GM18861 (cell line): ENCODE measurements at regions not wholly inside any gene's neighbourhood (a gene's known extent, or its start where the extent isn't known, plus 50 kb on each side); places are given as distances from the start of the nearest gene placed in this dataset.

ENCODE experiments used
- ATAC-seq: cut with Tn5 transposase; IDR thresholded peaks from one replicate; pipeline ENCODE4 v1.9.1; 2021; ENCODE audit not compliant: unreplicated experiment

DNA sequence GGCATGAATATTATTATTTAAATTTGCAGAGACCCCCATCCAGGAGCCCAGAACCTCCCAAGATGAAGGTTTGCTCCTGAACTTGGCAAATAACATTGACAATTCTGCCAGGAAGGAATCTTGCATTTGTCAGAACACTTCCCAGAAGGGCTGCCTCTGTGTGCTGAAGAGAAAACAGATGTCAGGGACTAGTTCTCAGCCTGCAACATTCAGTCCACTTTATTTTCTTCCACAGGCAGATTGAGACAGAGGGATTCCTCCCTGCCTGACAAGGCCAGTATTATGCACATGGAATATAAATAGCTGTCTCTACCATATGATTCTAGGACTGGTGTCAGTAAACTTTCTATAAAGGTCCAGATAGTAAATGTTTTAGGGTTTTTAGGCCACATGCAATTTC, 171.5 kb upstream of the SIX2 start:
- no peak for ATAC-seq

DNA sequence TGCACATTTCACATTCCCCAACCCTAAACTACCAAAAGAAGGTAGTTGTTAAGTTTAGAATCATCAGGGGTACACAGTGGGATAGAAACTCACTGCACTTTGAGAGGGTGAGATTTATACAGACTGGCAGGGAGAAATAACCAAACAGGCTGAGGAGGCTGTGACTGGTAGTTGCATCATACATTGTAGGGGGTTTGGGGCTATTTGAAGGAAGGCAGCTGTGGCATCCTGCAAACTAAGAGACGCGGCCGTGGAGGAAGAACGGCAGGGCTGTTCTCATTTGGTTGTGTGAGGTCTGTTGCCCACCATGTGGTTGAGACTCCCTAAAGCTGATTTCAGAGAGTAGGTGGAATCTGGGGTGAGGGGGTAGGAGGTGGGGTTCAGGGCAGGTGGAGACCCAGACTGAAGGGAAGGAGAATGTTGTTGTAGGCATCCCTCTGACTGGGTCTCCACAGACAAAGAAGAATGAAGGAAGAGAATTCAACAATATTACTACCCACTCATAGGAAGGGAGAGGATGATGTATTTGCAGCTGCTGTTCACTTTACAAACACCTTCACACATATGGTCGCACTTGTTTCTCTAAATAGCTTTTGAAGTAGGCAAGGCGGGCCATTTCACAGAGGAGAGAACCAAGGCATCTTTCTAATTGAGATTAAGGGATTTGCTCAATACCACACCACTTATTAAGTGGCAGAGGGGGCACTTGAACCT, 170.9 kb upstream of the SIX2 start:
- no peak for ATAC-seq

DNA sequence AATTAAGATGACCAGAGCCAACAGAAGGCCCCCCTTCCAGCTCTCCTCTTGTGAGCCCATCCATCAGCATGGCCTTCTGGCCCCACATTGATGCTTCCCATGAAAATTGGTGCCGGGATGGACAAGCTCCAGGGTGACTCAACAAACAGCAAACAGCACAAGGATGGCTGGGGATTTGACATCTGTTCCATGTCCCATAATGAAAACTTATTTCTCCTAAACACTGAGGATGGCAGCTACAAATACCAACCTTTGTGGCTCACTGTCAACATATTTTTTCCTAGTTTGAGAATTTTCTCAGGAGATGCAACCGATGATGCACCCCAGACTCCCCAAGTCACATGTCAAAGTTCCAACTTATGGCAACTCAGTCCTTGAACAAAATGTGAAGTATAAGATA, 169.6 kb upstream of the SIX2 start:
- ATAC-seq = no peak

DNA sequence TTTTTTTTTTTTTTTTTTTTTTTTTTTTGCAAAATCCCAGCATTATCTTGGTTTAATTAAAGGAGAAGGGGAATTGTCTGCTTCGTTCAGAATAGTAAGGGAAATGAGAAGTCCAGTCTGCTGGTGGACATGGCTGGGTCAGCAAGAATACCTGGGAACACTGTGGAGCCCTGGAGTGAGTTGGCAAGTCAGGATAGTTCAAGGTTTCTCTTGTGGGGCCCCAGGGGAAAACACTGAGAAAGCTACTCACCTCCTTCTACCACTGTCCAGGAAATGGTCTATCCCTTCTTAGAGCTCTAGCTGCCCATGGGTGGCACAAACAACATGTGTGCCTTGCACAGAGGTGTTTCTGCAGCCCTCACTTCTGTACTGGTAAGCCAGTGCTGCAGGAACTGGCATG, 169.1 kb upstream of the SIX2 start:
- no peak for ATAC-seq

DNA sequence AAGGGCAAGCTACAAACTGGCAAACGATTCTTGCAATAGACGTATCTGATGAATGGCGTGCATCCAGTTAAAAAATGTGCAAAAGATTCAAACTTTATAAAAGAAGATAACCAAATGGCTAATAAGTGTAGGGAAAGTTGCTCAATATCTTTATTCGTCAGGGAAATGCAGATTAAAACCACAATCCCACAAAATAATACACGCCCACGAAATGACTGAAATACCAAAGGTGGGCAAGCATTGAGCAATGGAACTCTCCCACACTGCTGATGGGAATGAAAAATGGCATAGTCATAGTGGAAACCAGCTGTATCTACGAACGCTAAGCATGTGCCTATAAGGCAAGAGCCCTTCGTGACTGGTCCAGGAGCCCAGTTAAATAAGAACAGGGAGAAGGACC, 168.6 kb upstream of the SIX2 start:
- no peak for ATAC-seq

DNA sequence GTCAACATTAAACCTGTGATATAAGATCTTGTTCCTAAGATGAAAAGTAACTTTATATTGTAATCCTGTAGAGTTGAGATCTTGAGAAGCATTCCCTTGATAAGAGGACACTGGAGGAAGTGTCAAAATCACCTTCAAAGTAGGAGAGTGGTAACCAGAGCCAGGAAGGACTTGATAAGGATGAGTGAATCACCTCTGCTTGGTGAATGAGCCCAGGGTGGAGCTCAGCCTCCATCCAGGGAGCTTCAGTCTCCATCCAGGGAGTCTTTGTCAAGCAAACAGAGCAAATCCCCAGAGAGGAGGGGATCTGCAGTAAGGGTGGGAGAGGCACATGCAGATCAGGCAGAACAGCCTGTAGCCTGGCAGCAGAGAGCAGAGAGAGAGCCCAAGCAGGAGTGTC, 167.1 kb upstream of the SIX2 start:
- ATAC-seq = no peak

DNA sequence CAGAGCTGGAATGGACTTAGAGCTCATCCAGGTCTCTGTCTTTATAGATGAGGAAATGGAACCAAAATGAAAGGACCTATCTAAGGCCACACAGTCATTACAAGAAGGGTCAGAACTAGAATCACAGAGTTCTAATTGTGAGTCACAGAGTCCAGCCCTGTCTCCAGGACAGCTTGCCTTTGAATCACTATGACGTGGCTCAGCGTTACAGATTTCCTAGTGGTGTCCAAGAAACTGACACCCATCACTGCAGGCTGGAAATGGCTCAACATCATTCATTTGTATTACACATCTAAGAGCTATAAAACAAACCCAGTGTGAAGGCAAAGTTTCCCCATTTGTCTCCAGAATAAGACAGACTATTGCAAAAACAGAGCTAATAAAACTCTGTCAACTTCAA, 164.3 kb upstream of the SIX2 start:
- ATAC-seq = no peak

DNA sequence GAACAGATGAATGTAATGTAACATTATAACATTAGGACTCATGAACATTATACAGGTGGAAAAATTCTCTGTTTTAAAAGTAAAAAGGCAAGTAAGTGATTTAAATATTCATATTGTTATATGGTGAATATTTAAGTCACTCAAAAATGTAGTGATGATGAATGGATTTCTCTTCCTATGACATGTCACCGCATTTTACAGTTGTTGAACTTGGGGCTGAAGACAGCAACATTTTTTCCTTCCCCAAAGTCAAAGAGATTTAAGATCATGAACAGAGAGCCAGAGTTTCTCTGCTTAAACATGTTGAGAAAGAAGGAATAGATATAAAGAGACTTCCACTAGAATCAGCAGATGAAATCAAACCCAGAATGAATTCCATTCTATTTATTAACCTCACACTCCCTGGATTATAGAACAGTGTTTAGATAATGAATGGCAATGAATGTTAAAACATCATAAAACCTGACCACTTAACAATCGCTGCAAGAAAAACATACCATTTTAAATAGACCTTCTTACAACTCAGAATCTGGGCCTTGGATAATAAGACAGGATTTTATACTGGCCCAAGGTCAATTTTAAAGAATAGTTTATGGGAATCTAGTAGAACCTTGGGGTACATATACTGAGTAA, 163.6 kb upstream of the SIX2 start:
- no peak for ATAC-seq

DNA sequence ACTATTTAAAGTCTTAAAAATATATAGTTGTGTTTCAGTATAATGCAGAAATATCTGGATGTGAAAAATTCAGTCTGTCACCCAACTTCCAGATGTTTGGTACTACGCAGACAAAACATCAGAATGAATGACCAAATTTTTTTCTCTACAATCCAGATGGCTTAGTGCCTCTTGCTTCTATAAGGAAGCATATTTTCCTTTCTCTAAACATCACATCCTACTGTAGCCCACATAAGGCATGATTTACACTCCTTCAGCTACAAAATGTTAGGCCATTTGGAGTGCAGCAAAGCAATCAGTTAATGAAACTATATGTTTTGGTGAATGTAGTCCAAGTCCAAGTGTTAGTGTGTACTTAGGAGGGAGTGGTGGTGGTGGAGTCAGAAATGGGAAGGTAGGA, 162.9 kb upstream of the SIX2 start:
- no peak for ATAC-seq

DNA sequence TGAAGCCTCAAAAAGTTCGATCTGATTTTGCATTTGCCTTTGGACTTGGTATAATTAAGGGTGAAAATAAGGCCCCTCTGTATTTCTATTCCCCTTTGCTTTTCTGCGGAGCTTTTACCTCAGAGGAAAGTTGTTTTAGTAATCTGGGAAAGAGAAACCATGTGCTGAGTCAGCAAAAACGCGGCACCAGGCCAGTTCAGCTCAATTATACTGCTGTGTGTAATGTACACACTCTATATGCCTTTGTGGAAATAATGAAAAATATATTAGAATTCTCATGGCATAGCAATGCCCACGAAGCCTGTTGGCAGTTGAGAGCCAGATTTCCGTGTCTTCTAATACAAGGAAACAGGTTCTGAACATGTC, 161.9 kb upstream of the SIX2 start:
- no peak for ATAC-seq

DNA sequence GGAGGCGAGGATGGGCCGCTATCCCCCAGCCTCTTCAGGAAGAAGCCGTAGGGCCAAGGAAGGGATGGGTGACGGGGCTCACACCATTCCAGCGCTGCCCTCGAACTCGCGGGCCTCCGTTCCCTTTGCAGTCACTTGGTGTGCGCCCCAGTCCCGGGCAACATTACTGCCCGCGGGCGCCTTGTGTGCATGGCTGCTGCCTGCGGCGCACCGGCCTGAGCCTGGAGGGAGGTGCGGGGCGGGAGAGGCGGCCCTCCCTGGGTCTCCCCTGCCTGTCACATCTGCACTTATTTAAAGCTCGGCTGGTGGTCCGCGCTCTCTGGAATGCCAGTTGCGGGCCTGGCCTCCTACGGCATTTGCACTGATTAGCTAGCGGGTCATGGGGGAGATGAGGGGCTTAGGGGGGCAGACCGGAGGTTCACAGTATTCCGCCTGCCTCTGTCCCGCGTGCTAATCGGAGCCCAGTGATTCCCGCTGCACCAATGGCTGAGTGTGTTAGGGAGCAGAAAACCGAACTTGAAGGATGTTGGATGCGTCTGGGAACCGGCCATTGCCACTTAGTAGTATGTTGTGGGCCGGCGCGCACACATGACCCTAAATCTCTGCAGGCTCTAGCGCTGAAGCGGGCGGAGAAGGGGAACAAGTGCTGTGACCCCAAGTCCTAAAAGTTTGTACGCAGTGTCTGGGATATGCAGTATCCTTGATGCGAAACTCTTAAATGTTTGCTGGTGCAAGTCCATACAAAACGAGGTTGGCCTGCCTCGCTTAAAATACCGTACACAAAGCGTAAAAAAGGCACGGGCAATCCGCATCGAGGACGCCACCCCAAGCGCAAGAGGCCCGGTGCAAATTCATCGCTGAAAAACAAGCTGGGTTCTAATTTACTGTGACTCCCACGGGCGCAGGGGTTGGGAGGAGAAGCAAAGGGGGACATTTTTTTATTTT, 161.2 kb upstream of the SIX2 start:
- ATAC-seq = no peak

DNA sequence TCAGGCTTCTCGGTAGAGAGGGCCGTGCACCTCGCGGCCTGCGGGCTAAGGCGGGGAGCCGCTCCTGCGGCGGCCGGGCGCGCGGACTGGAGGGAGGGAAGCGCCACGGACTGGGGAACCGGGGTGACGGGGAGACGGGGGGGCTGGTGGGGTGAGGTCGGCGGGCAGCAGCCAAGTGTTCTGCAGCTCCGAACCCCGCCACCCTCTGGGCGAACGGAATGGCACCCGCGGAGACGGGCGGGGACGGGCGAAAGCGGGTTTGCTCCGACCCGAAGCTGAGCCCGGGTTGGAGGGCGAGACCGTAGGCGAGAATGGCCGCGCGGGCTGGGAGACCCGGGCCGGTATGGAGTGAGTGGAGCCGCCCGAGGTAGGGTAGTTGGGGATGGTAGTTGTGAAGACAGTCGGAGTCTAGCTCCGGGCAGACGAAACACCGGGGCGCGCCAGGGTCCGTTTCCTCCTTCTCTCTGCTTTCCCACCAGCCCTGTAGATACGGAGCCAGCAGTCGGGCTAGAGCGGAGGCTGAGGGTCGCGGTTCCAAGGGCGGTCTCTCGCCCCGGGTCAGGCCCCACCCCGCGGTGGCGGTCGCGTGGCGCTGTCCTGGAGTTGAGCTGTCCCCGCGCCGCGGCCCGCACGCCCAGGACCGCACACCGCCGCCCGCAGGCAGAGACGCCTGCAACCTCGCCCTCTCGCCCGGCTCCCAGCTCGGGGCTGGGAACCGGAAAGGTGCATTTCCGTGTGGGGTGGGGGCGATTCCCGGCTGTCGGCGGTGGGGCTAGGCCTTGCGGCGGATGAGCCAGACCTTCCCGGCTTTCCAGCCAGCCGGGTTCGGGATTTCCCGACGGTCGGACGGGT, 160.3 kb upstream of the SIX2 start:
- no peak for ATAC-seq

DNA sequence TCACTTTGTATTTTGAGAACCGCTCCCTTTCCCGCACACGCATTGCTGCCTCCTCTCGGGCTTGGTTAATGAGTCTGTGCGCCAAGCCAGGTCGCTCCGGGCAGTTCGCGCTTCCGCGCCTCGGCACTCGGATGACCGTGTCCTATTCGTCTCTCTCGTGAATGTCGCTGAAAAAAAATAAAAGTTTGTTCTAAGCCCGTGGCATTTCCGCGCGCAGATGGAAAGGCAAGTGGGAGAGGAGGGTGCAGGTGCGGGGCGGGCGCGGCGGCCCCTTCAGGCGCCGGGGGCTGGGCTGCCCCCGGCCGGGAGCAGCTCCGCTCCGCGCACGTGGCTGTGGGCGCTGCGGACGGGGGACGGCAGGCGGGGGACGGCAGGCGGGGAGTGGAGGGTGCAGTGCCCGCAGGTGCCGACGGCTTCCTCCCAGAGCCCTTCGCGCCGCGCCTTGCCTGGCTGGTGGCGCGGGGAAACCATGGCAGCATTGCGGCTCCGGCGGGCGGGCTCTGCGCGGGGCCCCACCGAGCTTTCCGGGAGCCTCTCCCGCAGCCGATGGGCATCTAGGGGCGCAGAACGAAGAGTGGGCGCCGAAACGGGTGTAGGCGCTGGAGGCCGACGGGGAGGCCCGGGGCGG, 159.6 kb upstream of the SIX2 start:
- ATAC-seq = no peak

DNA sequence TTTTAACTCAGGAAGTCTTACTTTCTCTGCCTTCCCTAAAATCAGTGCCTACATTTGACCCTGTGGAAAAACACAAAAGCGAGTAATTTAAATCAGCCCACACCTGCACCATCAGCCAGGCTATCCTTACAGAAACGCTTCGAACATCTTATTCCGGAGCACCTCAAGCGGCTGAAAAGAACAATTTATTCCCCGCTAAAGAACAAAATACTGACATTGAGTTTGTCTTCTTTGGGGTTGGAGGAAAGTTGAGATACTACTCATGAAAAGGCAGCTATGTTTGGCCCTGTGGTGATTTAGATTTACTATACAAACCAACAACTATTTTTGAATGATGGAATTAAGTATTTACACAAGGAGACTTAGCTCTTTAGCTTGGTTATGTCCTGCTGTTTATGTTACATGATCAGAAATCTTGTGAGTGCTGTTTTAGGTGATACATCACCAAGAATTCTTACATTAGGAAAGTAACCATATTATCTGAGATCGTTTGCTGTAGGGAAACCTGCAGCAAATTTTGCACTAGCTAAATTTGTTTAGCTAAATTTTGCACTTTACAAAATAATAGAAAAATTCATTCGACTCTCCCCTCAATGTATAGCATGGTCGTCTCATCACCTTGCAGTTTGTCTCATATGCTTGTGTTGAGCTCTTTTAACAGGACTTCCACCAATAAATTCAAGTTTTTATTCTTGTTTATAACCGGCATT, 158.8 kb upstream of the SIX2 start:
- no peak for ATAC-seq

DNA sequence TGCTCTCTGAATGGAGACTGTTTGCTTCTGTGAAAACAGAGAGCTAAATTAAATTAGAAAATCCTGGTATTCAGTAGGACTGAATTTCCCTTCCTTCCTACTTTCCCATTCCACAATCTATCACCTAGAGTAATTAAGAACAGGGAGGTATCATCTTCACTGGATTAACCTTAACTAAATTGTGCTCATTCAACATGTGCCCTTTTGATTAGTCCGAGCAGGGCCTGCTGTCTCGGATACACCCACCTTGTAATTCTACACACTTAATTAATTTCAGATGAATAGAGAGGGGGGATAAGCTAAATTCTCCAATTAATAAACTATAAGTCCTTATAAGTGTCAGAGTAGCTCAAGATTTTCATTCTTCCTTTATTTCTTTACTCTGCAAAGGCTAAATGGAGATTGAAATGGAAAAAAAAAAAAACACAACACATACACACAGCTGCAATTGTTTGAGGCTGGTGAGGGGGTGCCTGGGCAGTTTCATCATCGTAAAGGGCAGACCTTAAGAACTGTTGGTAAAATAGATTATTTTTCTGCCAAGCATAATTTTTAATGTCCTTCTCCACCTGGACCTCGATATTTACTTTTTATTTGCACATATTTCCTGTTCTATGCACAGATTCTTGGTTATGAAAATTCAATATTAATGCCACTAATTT, 157.1 kb upstream of the SIX2 start:
- ATAC-seq = no peak

DNA sequence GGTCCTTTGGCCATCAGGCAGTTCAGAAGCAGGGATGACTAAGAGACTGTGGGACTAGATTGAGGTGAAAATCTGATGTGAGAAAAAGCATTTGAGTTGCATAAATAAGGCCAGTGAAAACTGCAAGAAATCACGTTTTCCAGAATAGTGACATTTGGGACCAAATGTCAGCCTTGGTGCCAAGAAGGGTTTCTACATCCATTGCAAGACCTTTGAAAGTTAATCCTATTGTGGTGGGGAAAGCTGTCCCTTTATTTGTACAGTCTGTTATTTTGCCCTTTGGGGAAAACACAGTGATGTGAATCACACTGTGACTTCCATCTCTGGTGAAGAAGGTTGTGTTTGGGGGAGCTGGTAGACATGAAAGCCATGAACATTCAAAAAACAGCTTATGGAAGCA, 153.5 kb upstream of the SIX2 start:
- no peak for ATAC-seq

DNA sequence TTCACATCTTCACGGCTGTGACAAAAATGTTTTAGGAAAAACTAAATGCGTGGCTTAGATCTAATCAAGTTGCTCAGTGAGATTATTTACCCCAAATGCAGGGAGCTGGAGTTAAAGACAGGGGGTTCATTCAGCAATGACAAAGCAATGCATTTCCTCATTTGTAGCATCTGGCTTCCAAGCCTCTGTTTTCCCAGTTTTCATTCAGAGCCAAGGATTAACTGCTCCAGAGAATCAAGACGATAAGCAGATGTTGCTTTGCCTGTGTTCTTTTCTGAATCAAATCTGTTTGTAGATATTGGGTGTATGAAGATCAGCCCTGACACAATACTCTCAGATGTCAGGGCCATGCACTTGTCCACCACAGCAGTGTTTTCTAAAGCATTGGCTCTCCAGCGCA, 147.4 kb upstream of the SIX2 start:
- no peak for ATAC-seq

DNA sequence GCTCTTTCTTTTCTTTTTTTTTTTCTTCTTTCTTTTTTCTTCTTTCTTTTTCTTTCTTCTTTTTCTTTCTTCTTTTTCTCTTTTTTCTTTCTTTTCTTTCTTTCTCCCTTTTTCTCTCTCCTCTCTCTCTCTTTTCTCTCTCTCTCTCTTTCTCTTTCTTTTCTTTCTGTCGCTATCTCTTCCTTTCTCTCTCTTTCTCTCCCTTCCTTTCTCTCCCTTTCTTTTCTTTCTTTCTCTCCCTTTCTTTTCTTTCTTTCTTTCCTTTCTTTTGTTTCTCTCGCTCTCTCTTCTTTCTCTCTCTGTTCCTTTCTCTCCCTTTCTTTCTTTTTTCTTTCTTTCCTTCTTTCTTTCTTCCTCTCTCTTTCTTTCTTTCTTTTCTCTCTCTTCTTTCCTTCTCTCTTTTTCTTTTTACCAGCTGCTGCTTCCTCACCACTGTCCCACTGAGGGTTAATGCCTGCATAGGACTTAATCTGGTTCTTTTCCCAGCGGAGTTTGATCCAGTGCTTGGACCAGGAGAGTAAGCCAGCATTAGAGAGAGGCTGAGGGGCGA, 145.4 kb upstream of the SIX2 start:
- no peak for ATAC-seq

DNA sequence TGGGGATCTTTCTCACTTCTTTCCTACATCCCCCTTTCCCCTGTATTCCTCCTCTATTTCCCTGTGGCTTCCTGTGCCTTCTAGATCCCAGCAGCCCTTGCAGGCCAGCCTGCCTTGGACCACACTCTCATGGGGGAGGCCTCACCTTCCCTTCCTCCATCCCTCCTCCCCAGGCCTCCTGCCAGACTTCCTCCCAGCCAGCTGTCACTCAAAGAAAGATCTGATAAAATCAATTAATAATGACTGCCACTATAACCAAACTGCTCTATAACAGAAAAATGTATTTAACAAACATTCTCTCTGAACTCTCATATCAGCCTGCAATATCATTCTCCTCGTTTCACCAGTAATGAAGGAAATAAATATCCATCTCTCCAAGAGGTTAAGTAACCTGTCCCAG, 144.9 kb upstream of the SIX2 start:
- no peak for ATAC-seq
